ENCODE measurements at regions not wholly inside any gene's neighbourhood (a gene's known extent, or its start where the extent isn't known, plus 50 kb on each side); places are given as distances from the start of the nearest gene placed in this dataset.

GRCh38 chr16:50497592-50497991 lies 50.6 kb upstream of the NKD1 start:
- TF ChIP-seq CTCF (conservative IDR thresholded peaks at IDR 0.05; ENCODE audit: low read depth, low read length): no peak
- TF ChIP-seq EZH2 (IDR thresholded peaks at IDR 0.05; ENCODE audit: low read length, unreplicated experiment): no peak
